ENCODE measurements at regions not wholly inside any gene's neighbourhood (a gene's known extent, or its start where the extent isn't known, plus 50 kb on each side); places are given as distances from the start of the nearest gene placed in this dataset.
"Not testable (repeated sequence)": the region's sequence is repeated elsewhere in the genome, so short reads cannot be mapped to it uniquely, and the experiment has no call there.

GRCh38 chr19:34871911-34872310 is 54.8 kb upstream of the ZNF30 start:
- H3K36me3 ChIP-seq (ENCODE audit: control insufficient read depth in 1 of 2, insufficient read depth in 2 of 2, low read length in 2 of 2); H3K9me3 ChIP-seq (ENCODE audit: control insufficient read depth in 1 of 2, insufficient read depth in 1 of 2, low read depth in 1 of 2, low read length in 2 of 2); POLR2A ChIA-PET; H3K9ac ChIP-seq (ENCODE audit: low read length); H4K20me1 ChIP-seq (ENCODE audit: insufficient read depth); H3K4me2 ChIP-seq (ENCODE audit: low read length); H3K4me1 ChIP-seq (ENCODE audit: control insufficient read depth in 1 of 2, insufficient read depth in 2 of 2, low read length in 2 of 2); BruUV-seq (replicated peaks); DNase-seq (ENCODE audit: low read depth, low spot score); CTCF ChIA-PET; ATAC-seq; H3K9me2 ChIP-seq (ENCODE audit: insufficient read depth); H2AFZ ChIP-seq (ENCODE audit: low read depth, low read length, poor library complexity, severe bottlenecking); intact Hi-C loops (cut with micrococcal nuclease); H3K4me3 ChIP-seq (replicated peaks in 1 of 2; ENCODE audit: low read depth in 1 of 2, low read length in 2 of 2); H3K79me2 ChIP-seq (ENCODE audit: insufficient read depth, low read length); RAD21 ChIA-PET (ENCODE audit: low non-redundant PET in 1 of 2, low total read pairs in 2 of 2, uncharacterized antibody in 2 of 2, unreplicated experiment in 2 of 2); H3K27me3 ChIP-seq (ENCODE audit: insufficient read depth, low read length); H3K27ac ChIP-seq (ENCODE audit: low read depth, low read length): not testable (repeated sequence)

GRCh38 chr19:34867631-34868030 is 59.1 kb upstream of the ZNF30 start:
- Histone ChIP-seq H3K9ac (ENCODE audit: low read length) (no peak overlapping the region), H3K27me3 (ENCODE audit: insufficient read depth, low read length) (no peaks in the 10 kb centered on the region), H3K36me3 (ENCODE audit: control insufficient read depth in 1 of 2, insufficient read depth in 2 of 2, low read length in 2 of 2) (no peaks in the 10 kb centered on the region), H3K9me2 (ENCODE audit: insufficient read depth) (no peaks in the 10 kb centered on the region), H3K4me1 (ENCODE audit: control insufficient read depth in 1 of 2, insufficient read depth in 2 of 2, low read length in 2 of 2) (no peaks in the 10 kb centered on the region), H3K4me2 (ENCODE audit: low read length) (no peak overlapping the region), H3K4me3 (replicated peaks in 1 of 2; ENCODE audit: low read depth in 1 of 2, low read length in 2 of 2) (no peak overlapping the region), H3K79me2 (ENCODE audit: insufficient read depth, low read length) (no peaks in the 10 kb centered on the region), H3K27ac (ENCODE audit: low read depth, low read length) (no peak overlapping the region), H2AFZ (ENCODE audit: low read depth, low read length, poor library complexity, severe bottlenecking) (no peak overlapping the region), H3K9me3 (ENCODE audit: control insufficient read depth in 1 of 2, insufficient read depth in 1 of 2, low read depth in 1 of 2, low read length in 2 of 2) (no peaks in the 10 kb centered on the region), H4K20me1 (ENCODE audit: insufficient read depth) (no peaks in the 10 kb centered on the region)
- no TSS peak for BruUV-seq (replicated peaks)
- CTCF ChIA-PET = no interaction called here
- no peak for ATAC-seq
- intact Hi-C loops (cut with micrococcal nuclease) = no loop called here
- no peak for DNase-seq (ENCODE audit: low read depth, low spot score)
- POLR2A ChIA-PET = no interaction called here
- no peak for TF ChIP-seq POLR2AphosphoS5 (IDR thresholded peaks at IDR 0.05; ENCODE audit: low read depth, low read length)
- TF ChIP-seq YY1 (IDR thresholded peaks at IDR 0.05; ENCODE audit: extremely low read depth, insufficient replicate concordance, low read depth, low read length) = no peak
- TF ChIP-seq RAD21 (IDR thresholded peaks at IDR 0.05; ENCODE audit: low read depth) = no peak
- no peak for TF ChIP-seq ELF1 (IDR thresholded peaks at IDR 0.05; ENCODE audit: borderline replicate concordance, low read depth)
- TF ChIP-seq EGR1 (IDR thresholded peaks at IDR 0.05; ENCODE audit: low read depth) = no peak
- no peak for TF ChIP-seq CTCF (IDR thresholded peaks at IDR 0.05 in 2 of 3, conservative IDR thresholded peaks at IDR 0.05 in 1 of 3; ENCODE audit: borderline replicate concordance in 1 of 3, insufficient read depth in 1 of 3, low read depth in 2 of 3, low read length in 2 of 3)
- no peak for TF ChIP-seq SP1 (IDR thresholded peaks at IDR 0.05; ENCODE audit: low read depth)
- TF ChIP-seq SIN3A (IDR thresholded peaks at IDR 0.05; ENCODE audit: low read depth) = no peak
- no peak for TF ChIP-seq SRF (IDR thresholded peaks at IDR 0.05; ENCODE audit: low read depth)
- no peak for TF ChIP-seq POLR2A (IDR thresholded peaks at IDR 0.05; ENCODE audit: borderline replicate concordance, extremely low read depth, insufficient read depth, insufficient read length)
- no peak for TF ChIP-seq REST (IDR thresholded peaks at IDR 0.05; ENCODE audit: low read depth)
- TF ChIP-seq CBX3 (IDR thresholded peaks at IDR 0.05; ENCODE audit: low read depth) = no peak
- TF ChIP-seq ZFX (IDR thresholded peaks at IDR 0.05) = no peak
- TF ChIP-seq ATF3 (IDR thresholded peaks at IDR 0.05) = no peak
- no peak for TF ChIP-seq FOSL1 (IDR thresholded peaks at IDR 0.05; ENCODE audit: low read depth)
- TF ChIP-seq JUND (IDR thresholded peaks at IDR 0.05) = no peak
- TF ChIP-seq CEBPB (IDR thresholded peaks at IDR 0.05; ENCODE audit: low read depth) = no peak
- RAD21 ChIA-PET (ENCODE audit: low non-redundant PET in 1 of 2, low total read pairs in 2 of 2, uncharacterized antibody in 2 of 2, unreplicated experiment in 2 of 2) = no interaction called here
